ENCODE measurements at regions not wholly inside any gene's neighbourhood (a gene's known extent, or its start where the extent isn't known, plus 50 kb on each side); places are given as distances from the start of the nearest gene placed in this dataset.

DNA sequence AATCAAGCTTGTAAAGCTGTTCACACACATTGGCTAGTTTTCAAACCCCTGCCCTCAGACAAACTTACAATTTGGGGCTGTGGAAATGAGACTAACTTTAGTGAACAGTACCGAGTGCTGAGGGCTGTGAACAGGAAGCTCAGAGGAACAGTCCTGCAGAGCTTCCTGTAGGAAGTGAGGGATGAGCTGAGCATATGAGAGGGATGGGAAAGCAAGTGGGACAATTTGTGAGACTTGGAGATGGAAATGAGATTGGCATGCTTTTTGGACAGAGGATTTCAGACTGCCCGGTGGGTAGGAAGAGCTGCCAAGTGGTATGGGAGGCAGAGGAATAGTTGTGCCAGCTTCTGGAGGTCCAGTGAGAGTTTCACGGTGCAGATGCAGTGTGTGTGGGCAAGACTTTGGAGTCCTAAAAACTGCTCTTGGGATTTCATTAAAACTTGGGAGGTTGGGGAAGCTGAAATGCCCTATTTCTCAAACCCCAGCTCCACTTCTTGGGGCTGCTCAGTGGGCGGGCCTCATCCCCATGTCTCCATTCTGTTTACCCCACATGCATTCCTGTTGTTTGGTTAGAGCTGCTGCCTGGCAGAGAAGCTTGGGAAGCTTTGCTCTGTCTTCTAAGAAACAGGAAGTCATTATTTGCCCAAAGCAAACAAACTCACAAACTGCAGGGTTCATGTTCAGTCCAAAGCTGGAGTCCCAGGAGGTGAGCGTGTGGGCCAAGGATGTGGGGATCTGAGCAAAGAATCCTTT lies 267.5 kb downstream of the ZSWIM6 start:
- no peak for TF ChIP-seq MYC (IDR thresholded peaks at IDR 0.05; ENCODE audit: low read depth, low read length)
- no peak for TF ChIP-seq EZH2 (IDR thresholded peaks at IDR 0.05; ENCODE audit: borderline replicate concordance, low read depth, low read length, severe bottlenecking)
